WTC11 (cell line): ENCODE measurements at regions not wholly inside any gene's neighbourhood (a gene's known extent, or its start where the extent isn't known, plus 50 kb on each side); places are given as distances from the start of the nearest gene placed in this dataset.

ENCODE experiments used
- ATF3 ChIP-seq: sonication (generic); formaldehyde crosslinking; conservative IDR thresholded peaks from 2 replicates; pipeline ENCODE4 v1.8.1; 2022; ENCODE audit warnings: mild to moderate bottlenecking, missing genetic modification reagents
- CREB1 ChIP-seq: sonication (generic); formaldehyde crosslinking; IDR thresholded peaks from 2 replicates; pipeline ENCODE4 v1.8.0; 2023; ENCODE audit warnings: mild to moderate bottlenecking, missing genetic modification reagents
- E2F1 ChIP-seq: sonication (generic); formaldehyde crosslinking; IDR thresholded peaks from 2 replicates; pipeline ENCODE4 v1.8.0; 2022; ENCODE audit warnings: mild to moderate bottlenecking, missing genetic modification reagents
- ELF4 ChIP-seq: sonication (generic); formaldehyde crosslinking; IDR thresholded peaks from 2 replicates; pipeline ENCODE4 v1.8.1; 2022; ENCODE audit warnings: low read depth, mild to moderate bottlenecking, moderate library complexity, missing genetic modification reagents
- MAX ChIP-seq: sonication (generic); formaldehyde crosslinking; IDR thresholded peaks from 2 replicates; pipeline ENCODE4 v1.8.0; 2022; ENCODE audit warnings: mild to moderate bottlenecking, missing genetic modification reagents
- MXD4 ChIP-seq: fragments of 250-450 bp; sonication (Bioruptor Pico); IDR thresholded peaks from 2 replicates; pipeline ENCODE4 v1.8.0; 2021; ENCODE audit warnings: mild to moderate bottlenecking, moderate library complexity, borderline replicate concordance
- NFE2L1 ChIP-seq: sonication (generic); formaldehyde crosslinking; IDR thresholded peaks from 2 replicates; pipeline ENCODE4 v1.8.1; 2023; ENCODE audit warnings: missing genetic modification reagents
- NR2C2 ChIP-seq: sonication (generic); formaldehyde crosslinking; IDR thresholded peaks from 2 replicates; pipeline ENCODE4 v1.8.0; 2022; ENCODE audit warnings: mild to moderate bottlenecking, missing genetic modification reagents
- NR3C1 ChIP-seq: sonication (generic); formaldehyde crosslinking; conservative IDR thresholded peaks from 2 replicates; pipeline ENCODE4 v1.8.1; 2023; ENCODE audit warnings: low read depth, mild to moderate bottlenecking, missing genetic modification reagents
- RELA ChIP-seq: sonication (generic); formaldehyde crosslinking; IDR thresholded peaks from 2 replicates; pipeline ENCODE4 v1.8.1; 2022; ENCODE audit warnings: missing genetic modification reagents, mild to moderate bottlenecking, borderline replicate concordance
- STAT6 ChIP-seq: sonication (generic); formaldehyde crosslinking; conservative IDR thresholded peaks from 2 replicates; pipeline ENCODE4 v1.8.1; 2023; ENCODE audit warnings: mild to moderate bottlenecking, low read depth, missing genetic modification reagents, moderate library complexity
- ZBTB21 ChIP-seq: sonication (generic); formaldehyde crosslinking; IDR thresholded peaks from 2 replicates; pipeline ENCODE4 v1.8.1; 2023; ENCODE audit warnings: mild to moderate bottlenecking, missing genetic modification reagents, borderline replicate concordance
- ZNF219 ChIP-seq: sonication (generic); formaldehyde crosslinking; IDR thresholded peaks from 2 replicates; pipeline ENCODE4 v1.8.0; 2023; ENCODE audit warnings: missing genetic modification reagents, mild to moderate bottlenecking, borderline replicate concordance
- TF ChIP-seq, protein P1 (sequence below): fragments of 200-600 bp; IDR thresholded peaks from 2 replicates; pipeline ENCODE4 v1.8.0; 2022; ENCODE audit warnings: antibody characterized with exemption

DNA sequence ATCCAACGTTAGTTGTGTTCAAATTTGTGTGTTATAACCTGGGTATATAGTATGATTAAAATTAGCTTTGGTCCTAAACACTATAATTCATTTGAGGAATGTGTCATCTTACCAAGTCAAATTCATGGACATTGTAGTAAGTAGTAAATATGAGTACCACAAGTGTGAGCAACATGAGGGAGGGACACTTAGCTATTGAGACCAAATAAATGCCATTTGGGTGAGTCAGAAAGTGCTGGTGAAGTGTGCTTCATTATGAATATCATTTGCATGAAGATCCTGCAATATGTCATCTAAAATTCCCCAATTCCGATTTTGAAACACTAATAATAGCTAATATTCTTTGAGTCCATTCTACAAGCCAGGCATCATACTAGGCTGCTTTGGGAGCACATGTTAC is 336.7 kb upstream of the KIF2A start:
- TF ChIP-seq ATF3 (CRISPR knock-in tag): no peak
- TF ChIP-seq, protein P1, sequence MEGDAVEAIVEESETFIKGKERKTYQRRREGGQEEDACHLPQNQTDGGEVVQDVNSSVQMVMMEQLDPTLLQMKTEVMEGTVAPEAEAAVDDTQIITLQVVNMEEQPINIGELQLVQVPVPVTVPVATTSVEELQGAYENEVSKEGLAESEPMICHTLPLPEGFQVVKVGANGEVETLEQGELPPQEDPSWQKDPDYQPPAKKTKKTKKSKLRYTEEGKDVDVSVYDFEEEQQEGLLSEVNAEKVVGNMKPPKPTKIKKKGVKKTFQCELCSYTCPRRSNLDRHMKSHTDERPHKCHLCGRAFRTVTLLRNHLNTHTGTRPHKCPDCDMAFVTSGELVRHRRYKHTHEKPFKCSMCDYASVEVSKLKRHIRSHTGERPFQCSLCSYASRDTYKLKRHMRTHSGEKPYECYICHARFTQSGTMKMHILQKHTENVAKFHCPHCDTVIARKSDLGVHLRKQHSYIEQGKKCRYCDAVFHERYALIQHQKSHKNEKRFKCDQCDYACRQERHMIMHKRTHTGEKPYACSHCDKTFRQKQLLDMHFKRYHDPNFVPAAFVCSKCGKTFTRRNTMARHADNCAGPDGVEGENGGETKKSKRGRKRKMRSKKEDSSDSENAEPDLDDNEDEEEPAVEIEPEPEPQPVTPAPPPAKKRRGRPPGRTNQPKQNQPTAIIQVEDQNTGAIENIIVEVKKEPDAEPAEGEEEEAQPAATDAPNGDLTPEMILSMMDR: no peak
- no peak for TF ChIP-seq ZNF219 (CRISPR knock-in tag)
- no peak for TF ChIP-seq ZBTB21
- no peak for TF ChIP-seq MAX (CRISPR knock-in tag)
- TF ChIP-seq E2F1 (CRISPR knock-in tag): no peak
- TF ChIP-seq CREB1 (CRISPR knock-in tag): no peak
- TF ChIP-seq RELA (CRISPR knock-in tag): no peak
- no peak for TF ChIP-seq NFE2L1
- no peak for TF ChIP-seq NR2C2
- TF ChIP-seq MXD4 (CRISPR knock-in tag): no peak
- no peak for TF ChIP-seq STAT6 (CRISPR knock-in tag)
- no peak for TF ChIP-seq NR3C1
- no peak for TF ChIP-seq ELF4 (CRISPR knock-in tag)
